NCI-H128 (cell line): ENCODE measurements at regions not wholly inside any gene's neighbourhood (a gene's known extent, or its start where the extent isn't known, plus 50 kb on each side); places are given as distances from the start of the nearest gene placed in this dataset.
"Not testable (repeated sequence)": the region's sequence is repeated elsewhere in the genome, so short reads cannot be mapped to it uniquely, and the experiment has no call there.

Experiments
- DNase-seq: peaks from one replicate; lab custom pipeline; 2025; ENCODE audit not compliant: unreplicated experiment; lab: John Stamatoyannopoulos, UW

- no peak for DNase-seq
These were observed 135.3 kb upstream of the LYPLAL1 start for GRCh38 chr1:219038398-219038797.

GRCh38 chr1:219039017-219039681, 134.5 kb upstream of the LYPLAL1 start:
- DNase-seq: no peak

GRCh38 chr1:219039682-219040154, 134.0 kb upstream of the LYPLAL1 start:
- DNase-seq: no peak

- no peak for DNase-seq
These were observed 133.4 kb upstream of the LYPLAL1 start for GRCh38 chr1:219040291-219040690.

GRCh38 chr1:219041141-219041540, 132.5 kb upstream of the LYPLAL1 start:
- no peak for DNase-seq

GRCh38 chr1:219041818-219042217, 131.9 kb upstream of the LYPLAL1 start:
- DNase-seq: no peak

- DNase-seq: no peak
These were observed 130.9 kb upstream of the LYPLAL1 start for GRCh38 chr1:219042769-219043168.

- no peak for DNase-seq
These were observed 128.4 kb upstream of the LYPLAL1 start for GRCh38 chr1:219045246-219045645.

- DNase-seq: no peak
These were observed 124.2 kb upstream of the LYPLAL1 start for GRCh38 chr1:219049501-219049900.

- no peak for DNase-seq
These were observed 123.4 kb upstream of the LYPLAL1 start for GRCh38 chr1:219050086-219050821.

GRCh38 chr1:219050822-219051125, 122.9 kb upstream of the LYPLAL1 start:
- DNase-seq: no peak

GRCh38 chr1:219051547-219051946, 122.1 kb upstream of the LYPLAL1 start:
- no peak for DNase-seq

GRCh38 chr1:219058891-219059820, 114.5 kb upstream of the LYPLAL1 start:
- DNase-seq: no peak

- DNase-seq: no peak
These were observed 112.9 kb upstream of the LYPLAL1 start for GRCh38 chr1:219060798-219061197.

GRCh38 chr1:219062161-219062560, 111.5 kb upstream of the LYPLAL1 start:
- no peak for DNase-seq

GRCh38 chr1:219066098-219066497, 107.6 kb upstream of the LYPLAL1 start:
- no peak for DNase-seq

- no peak for DNase-seq
These were observed 106.9 kb upstream of the LYPLAL1 start for GRCh38 chr1:219066631-219067349.

GRCh38 chr1:219067350-219067712, 106.3 kb upstream of the LYPLAL1 start:
- DNase-seq: no peak

GRCh38 chr1:219070395-219070794, 103.3 kb upstream of the LYPLAL1 start:
- not testable (repeated sequence) for DNase-seq

- no peak for DNase-seq
These were observed 102.5 kb upstream of the LYPLAL1 start for GRCh38 chr1:219071209-219071608.

GRCh38 chr1:219072329-219072728, 101.3 kb upstream of the LYPLAL1 start:
- no peak for DNase-seq
